Testis (tissue), 2 donors: ENCODE measurements at regions not wholly inside any gene's neighbourhood (a gene's known extent, or its start where the extent isn't known, plus 50 kb on each side); places are given as distances from the start of the nearest gene placed in this dataset.

Experiments
- POLR2A ChIP-seq: fragments of 450-650 bp; IDR thresholded peaks from one replicate; pipeline ENCODE4 v1.6.1; 2017; ENCODE audit warnings: antibody characterized with exemption, mild to moderate bottlenecking, moderate library complexity
- TF ChIP-seq, protein P1 (sequence below), 3 experiments: fragments of 450-650 bp in 2 of 3; fragments of 200-600 bp in 1 of 3; sonication (generic) in 1 of 3; IDR thresholded peaks; one replicate each; pipeline ENCODE4 v1.5.1; 2016 to 2019; ENCODE audit warnings: antibody characterized with exemption in 3 of 3, mild to moderate bottlenecking in 2 of 3, moderate library complexity in 1 of 3

DNA sequence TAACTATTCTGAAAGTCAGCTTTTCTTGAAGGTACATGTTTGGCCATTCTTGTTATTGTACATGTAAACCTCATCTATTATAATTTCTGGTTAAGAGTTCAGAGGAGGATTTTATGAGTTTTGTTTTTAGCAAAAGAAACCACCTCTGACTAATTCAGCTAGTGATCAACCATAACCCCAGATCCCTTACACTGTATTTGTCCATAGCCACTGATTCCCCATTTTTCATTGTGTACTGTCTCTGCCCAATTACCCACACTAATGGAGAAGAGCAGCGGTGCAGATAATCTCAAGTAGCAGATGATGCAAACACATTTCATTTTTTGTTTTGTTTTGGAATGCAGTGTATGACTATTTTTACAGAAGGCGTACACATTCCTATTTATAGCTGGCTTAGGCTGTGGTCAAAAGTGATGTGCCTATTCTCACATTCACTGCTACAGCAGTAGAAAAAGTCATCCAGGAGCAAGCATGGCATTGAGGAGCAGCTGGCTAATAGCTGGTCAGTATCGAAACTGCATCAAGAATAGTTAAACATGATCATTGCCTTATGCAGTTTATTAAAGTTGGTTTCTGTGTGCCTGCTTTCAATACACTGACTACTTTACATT lies 988.3 kb downstream of the DTWD2 start:
- TF ChIP-seq, protein P1, sequence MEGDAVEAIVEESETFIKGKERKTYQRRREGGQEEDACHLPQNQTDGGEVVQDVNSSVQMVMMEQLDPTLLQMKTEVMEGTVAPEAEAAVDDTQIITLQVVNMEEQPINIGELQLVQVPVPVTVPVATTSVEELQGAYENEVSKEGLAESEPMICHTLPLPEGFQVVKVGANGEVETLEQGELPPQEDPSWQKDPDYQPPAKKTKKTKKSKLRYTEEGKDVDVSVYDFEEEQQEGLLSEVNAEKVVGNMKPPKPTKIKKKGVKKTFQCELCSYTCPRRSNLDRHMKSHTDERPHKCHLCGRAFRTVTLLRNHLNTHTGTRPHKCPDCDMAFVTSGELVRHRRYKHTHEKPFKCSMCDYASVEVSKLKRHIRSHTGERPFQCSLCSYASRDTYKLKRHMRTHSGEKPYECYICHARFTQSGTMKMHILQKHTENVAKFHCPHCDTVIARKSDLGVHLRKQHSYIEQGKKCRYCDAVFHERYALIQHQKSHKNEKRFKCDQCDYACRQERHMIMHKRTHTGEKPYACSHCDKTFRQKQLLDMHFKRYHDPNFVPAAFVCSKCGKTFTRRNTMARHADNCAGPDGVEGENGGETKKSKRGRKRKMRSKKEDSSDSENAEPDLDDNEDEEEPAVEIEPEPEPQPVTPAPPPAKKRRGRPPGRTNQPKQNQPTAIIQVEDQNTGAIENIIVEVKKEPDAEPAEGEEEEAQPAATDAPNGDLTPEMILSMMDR (IDR thresholded peaks at IDR 0.05): no peak
- no peak for TF ChIP-seq POLR2A
